ENCODE measurements at regions not wholly inside any gene's neighbourhood (a gene's known extent, or its start where the extent isn't known, plus 50 kb on each side); places are given as distances from the start of the nearest gene placed in this dataset.

- Histone ChIP-seq H3K4me2 (ENCODE audit: low read length) (no peak overlapping the region), H3K4me3 (ENCODE audit: low read depth, low read length) (no peak overlapping the region), H3K9me3 (ENCODE audit: control insufficient read depth, low read length) (no peaks in the 10 kb centered on the region), H3K79me2 (no peaks in the 10 kb centered on the region), H3K36me3 (ENCODE audit: control insufficient read depth, insufficient read depth, low read length) (no peaks in the 10 kb centered on the region), H2AFZ (no peak overlapping the region), H3K27me3 (ENCODE audit: control insufficient read depth, insufficient read depth, low read length) (no peaks in the 10 kb centered on the region), H3K9ac (no peak overlapping the region), H3K27ac (no peak overlapping the region), H3K4me1 (peaks cover 3% of the 10 kb centered on the region)
- no peak for TF ChIP-seq CTCF (IDR thresholded peaks at IDR 0.05)
Measured at GRCh38 chr2:8165550-8165949, 516.3 kb upstream of the ID2 start.

GRCh38 chr2:8168022-8168717 is 513.7 kb upstream of the ID2 start:
- no peak overlapping the region for H3K4me2 ChIP-seq (ENCODE audit: low read length)
- TF ChIP-seq CTCF (IDR thresholded peaks at IDR 0.05) = no peak
- H3K27me3 ChIP-seq (ENCODE audit: control insufficient read depth, insufficient read depth, low read length) = no peaks in the 10 kb centered on the region
- H3K79me2 ChIP-seq = no peaks in the 10 kb centered on the region
- H3K27ac ChIP-seq = no peak overlapping the region
- H2AFZ ChIP-seq = no peak overlapping the region
- peaks cover 14% of the 10 kb centered on the region for H3K4me1 ChIP-seq
- H3K9me3 ChIP-seq (ENCODE audit: control insufficient read depth, low read length) = no peaks in the 10 kb centered on the region
- H3K4me3 ChIP-seq (ENCODE audit: low read depth, low read length) = no peak overlapping the region
- no peaks in the 10 kb centered on the region for H3K36me3 ChIP-seq (ENCODE audit: control insufficient read depth, insufficient read depth, low read length)
- no peak overlapping the region for H3K9ac ChIP-seq

DNA sequence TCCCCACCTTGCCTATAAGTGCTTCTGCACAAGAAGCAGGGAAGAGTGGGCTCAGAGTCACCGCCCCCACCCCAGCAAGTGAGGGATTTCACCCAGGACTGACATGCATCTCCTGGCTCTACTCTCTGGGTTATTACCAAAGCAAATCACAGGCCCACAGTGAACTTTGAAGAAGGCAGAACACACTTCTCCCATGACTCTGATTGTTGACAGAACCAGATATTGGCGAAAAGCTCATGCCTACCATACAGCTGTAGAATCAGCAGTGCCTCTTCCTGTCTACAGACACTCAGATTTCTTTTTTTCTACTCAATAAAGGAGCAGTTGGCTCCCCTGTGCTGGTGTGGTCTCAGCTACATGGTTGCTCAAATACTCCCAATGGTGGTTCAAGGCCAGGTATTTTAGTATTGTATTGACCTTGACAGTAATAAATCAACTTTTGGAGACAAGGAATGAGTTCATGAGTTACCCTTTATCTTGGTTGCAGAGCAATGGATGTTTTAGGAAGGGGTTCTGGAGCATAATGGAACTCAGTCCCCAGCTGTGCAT is 512.9 kb upstream of the ID2 start:
- Histone ChIP-seq H2AFZ (peak overlapping the region; percentile 17), H3K4me3 (ENCODE audit: low read depth, low read length) (no peak overlapping the region), H3K4me1 (peaks cover 14% of the 10 kb centered on the region), H3K27ac (no peak overlapping the region), H3K9me3 (ENCODE audit: control insufficient read depth, low read length) (no peaks in the 10 kb centered on the region), H3K27me3 (ENCODE audit: control insufficient read depth, insufficient read depth, low read length) (no peaks in the 10 kb centered on the region), H3K9ac (no peak overlapping the region), H3K79me2 (no peaks in the 10 kb centered on the region), H3K36me3 (ENCODE audit: control insufficient read depth, insufficient read depth, low read length) (no peaks in the 10 kb centered on the region), H3K4me2 (ENCODE audit: low read length) (no peak overlapping the region)
- no peak for TF ChIP-seq CTCF (IDR thresholded peaks at IDR 0.05)

DNA sequence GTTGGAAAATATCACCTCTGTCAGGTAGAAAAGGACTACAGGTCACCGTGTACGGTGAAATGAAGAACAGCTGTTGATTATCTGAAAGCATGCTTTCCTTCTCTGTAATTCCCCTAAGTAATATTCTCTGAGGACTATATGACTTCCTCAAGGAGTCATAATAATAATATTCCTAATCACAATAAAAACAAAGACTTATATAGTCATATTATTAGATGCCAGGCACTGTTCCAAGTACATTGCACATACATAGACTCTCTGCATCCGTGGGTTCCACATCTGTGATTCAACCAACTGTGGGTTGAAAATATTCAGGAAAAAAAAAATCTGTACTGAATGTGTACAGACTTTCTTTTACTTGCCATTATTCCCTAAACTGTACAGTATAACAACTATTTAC is 512.4 kb upstream of the ID2 start:
- H3K9me3 ChIP-seq (ENCODE audit: control insufficient read depth, low read length) = no peaks in the 10 kb centered on the region
- H3K36me3 ChIP-seq (ENCODE audit: control insufficient read depth, insufficient read depth, low read length) = no peaks in the 10 kb centered on the region
- no peaks in the 10 kb centered on the region for H3K79me2 ChIP-seq
- no peak overlapping the region for H3K9ac ChIP-seq
- H3K4me2 ChIP-seq (ENCODE audit: low read length) = no peak overlapping the region
- no peak overlapping the region for H2AFZ ChIP-seq
- no peak overlapping the region for H3K4me3 ChIP-seq (ENCODE audit: low read depth, low read length)
- no peaks in the 10 kb centered on the region for H3K27me3 ChIP-seq (ENCODE audit: control insufficient read depth, insufficient read depth, low read length)
- no peak overlapping the region for H3K27ac ChIP-seq
- no peak for TF ChIP-seq CTCF (IDR thresholded peaks at IDR 0.05)
- peaks cover 14% of the 10 kb centered on the region for H3K4me1 ChIP-seq

Measured in parathyroid adenoma (tissue), 2 donors.